Right lobe of liver (tissue), 4 donors: ENCODE measurements at regions not wholly inside any gene's neighbourhood (a gene's known extent, or its start where the extent isn't known, plus 50 kb on each side); places are given as distances from the start of the nearest gene placed in this dataset.

Source experiments
- POLR2A ChIP-seq: fragments of 450-650 bp; IDR thresholded peaks from one replicate; pipeline ENCODE4 v1.6.1; 2017; ENCODE audit warnings: antibody characterized with exemption, mild to moderate bottlenecking
- TF ChIP-seq, protein P1 (sequence below), 4 donors: fragments of 200-600 bp in 3 of 4; fragments of 450-650 bp in 1 of 4; IDR thresholded peaks; one replicate each; pipeline versions ENCODE4 v1.5.1 to v1.8.0; 2016 to 2022; ENCODE audit warnings: antibody characterized with exemption in 4 of 4, mild to moderate bottlenecking in 2 of 4
- donor health status: DM: no; HTN: no; CAD: no.
- donor health status: DM: no; HTN: no; CAD: no.
- donor health status: DM: no; HTN: yes; CAD: no.

DNA sequence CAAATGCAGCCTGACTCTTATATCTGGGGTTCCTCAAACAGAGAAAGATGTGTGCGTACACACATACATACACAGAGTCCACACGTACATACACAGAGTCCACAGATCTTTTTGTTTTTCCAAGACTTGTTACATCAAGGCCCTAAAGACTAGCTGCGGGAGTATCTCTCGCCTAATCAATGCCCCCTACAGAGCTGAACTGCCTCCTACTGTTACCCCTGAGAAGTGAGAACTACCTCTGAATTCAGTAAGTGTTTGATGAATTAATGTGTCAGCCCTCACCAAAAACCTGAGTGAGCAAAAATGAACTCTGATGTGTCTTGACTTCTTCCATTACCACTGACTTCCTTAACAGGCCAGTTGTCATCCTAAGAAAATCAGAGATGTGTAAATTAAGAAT, 351.2 kb downstream of the HHIPL2 start:
- TF ChIP-seq, protein P1, sequence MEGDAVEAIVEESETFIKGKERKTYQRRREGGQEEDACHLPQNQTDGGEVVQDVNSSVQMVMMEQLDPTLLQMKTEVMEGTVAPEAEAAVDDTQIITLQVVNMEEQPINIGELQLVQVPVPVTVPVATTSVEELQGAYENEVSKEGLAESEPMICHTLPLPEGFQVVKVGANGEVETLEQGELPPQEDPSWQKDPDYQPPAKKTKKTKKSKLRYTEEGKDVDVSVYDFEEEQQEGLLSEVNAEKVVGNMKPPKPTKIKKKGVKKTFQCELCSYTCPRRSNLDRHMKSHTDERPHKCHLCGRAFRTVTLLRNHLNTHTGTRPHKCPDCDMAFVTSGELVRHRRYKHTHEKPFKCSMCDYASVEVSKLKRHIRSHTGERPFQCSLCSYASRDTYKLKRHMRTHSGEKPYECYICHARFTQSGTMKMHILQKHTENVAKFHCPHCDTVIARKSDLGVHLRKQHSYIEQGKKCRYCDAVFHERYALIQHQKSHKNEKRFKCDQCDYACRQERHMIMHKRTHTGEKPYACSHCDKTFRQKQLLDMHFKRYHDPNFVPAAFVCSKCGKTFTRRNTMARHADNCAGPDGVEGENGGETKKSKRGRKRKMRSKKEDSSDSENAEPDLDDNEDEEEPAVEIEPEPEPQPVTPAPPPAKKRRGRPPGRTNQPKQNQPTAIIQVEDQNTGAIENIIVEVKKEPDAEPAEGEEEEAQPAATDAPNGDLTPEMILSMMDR (IDR thresholded peaks at IDR 0.05): no peak
- no peak for TF ChIP-seq POLR2A
